ENCODE measurements at regions not wholly inside any gene's neighbourhood (a gene's known extent, or its start where the extent isn't known, plus 50 kb on each side); places are given as distances from the start of the nearest gene placed in this dataset.

GRCh38 chr17:79233916-79234551, 159.4 kb downstream of the ENGASE start:
- no peak for DNase-seq

GRCh38 chr17:79232957-79233356, 158.3 kb downstream of the ENGASE start:
- no peak for DNase-seq

- no peak for DNase-seq
Observed at GRCh38 chr17:79231766-79232287, 157.2 kb downstream of the ENGASE start.

GRCh38 chr17:79230576-79230975, 156.0 kb downstream of the ENGASE start:
- DNase-seq, result no peak

GRCh38 chr17:79226037-79226436, 151.4 kb downstream of the ENGASE start:
- no peak for DNase-seq

- DNase-seq, result no peak
Observed at GRCh38 chr17:79224903-79225302, 150.3 kb downstream of the ENGASE start.

GRCh38 chr17:79224476-79224875, 149.9 kb downstream of the ENGASE start:
- no peak for DNase-seq

GRCh38 chr17:79223953-79224352, 149.3 kb downstream of the ENGASE start:
- DNase-seq, result no peak

GRCh38 chr17:79223471-79223870, 148.8 kb downstream of the ENGASE start:
- no peak for DNase-seq

GRCh38 chr17:79221597-79221996, 147.0 kb downstream of the ENGASE start:
- DNase-seq, result no peak

- DNase-seq, result no peak
Observed at GRCh38 chr17:79220713-79221291, 146.2 kb downstream of the ENGASE start.

GRCh38 chr17:79220201-79220712, 145.6 kb downstream of the ENGASE start:
- DNase-seq, result no peak

- DNase-seq, result no peak
Observed at GRCh38 chr17:79219208-79219935, 144.7 kb downstream of the ENGASE start.

GRCh38 chr17:79218825-79219200, 144.2 kb downstream of the ENGASE start:
- DNase-seq, result no peak

- no peak for DNase-seq
Observed at GRCh38 chr17:79218175-79218824, 143.7 kb downstream of the ENGASE start.

GRCh38 chr17:79217473-79218135, 143.0 kb downstream of the ENGASE start:
- no peak for DNase-seq

GRCh38 chr17:79216826-79217225, 142.2 kb downstream of the ENGASE start:
- no peak for DNase-seq

- DNase-seq, result no peak
Observed at GRCh38 chr17:79216391-79216790, 141.8 kb downstream of the ENGASE start.

- no peak for DNase-seq
Observed at GRCh38 chr17:79215631-79216030, 141.0 kb downstream of the ENGASE start.

GRCh38 chr17:79214940-79215604, 140.4 kb downstream of the ENGASE start:
- DNase-seq, result no peak

- DNase-seq, result no peak
Observed at GRCh38 chr17:79214459-79214858, 139.8 kb downstream of the ENGASE start.

GRCh38 chr17:79213305-79213704, 138.7 kb downstream of the ENGASE start:
- DNase-seq, result no peak

Data from activated T-cell treated with anti-CD3 and anti-CD28 coated beads, Interleukin-2, amount 50 U/mL, for 1 hour (primary cell).